ENCODE measurements at regions not wholly inside any gene's neighbourhood (a gene's known extent, or its start where the extent isn't known, plus 50 kb on each side); places are given as distances from the start of the nearest gene placed in this dataset.

- Histone ChIP-seq H3K27ac (no peak overlapping the region), H3K4me1 (no peaks in the 10 kb centered on the region), H3K9me3 (no peaks in the 10 kb centered on the region), H3K4me3 (no peak overlapping the region), H3K4me2 (no peak overlapping the region)
- CTCF ChIA-PET = no interaction called here
- DNase-seq (ENCODE audit: low read depth in 1 of 2, low spot score in 1 of 2) = no peak
- TF ChIP-seq ZC3H11A (IDR thresholded peaks at IDR 0.05) (no peak), HOXB13 (CRISPR knock-in tag; IDR thresholded peaks at IDR 0.05; ENCODE audit: low read depth) (no peak), RARB (CRISPR knock-in tag; IDR thresholded peaks at IDR 0.05) (no peak), CHD2 (IDR thresholded peaks at IDR 0.05; ENCODE audit: low read length, partially characterized antibody) (no peak), SMC3 (IDR thresholded peaks at IDR 0.05) (no peak), ELK1 (IDR thresholded peaks at IDR 0.05; ENCODE audit: low read depth, low read length) (no peak), JUN (IDR thresholded peaks at IDR 0.05) (no peak), HMGXB4 (CRISPR knock-in tag; IDR thresholded peaks at IDR 0.05; ENCODE audit: borderline replicate concordance) (no peak), BHLHE40 (IDR thresholded peaks at IDR 0.05; ENCODE audit: low read depth, low read length) (no peak), EHMT2 (IDR thresholded peaks at IDR 0.05; ENCODE audit: low read depth) (no peak), FOXS1 (CRISPR knock-in tag; IDR thresholded peaks at IDR 0.05) (no peak), RCOR1 (IDR thresholded peaks at IDR 0.05; ENCODE audit: low read depth, low read length) (no peak), NR3C1 (IDR thresholded peaks at IDR 0.05) (no peak), USF2 (IDR thresholded peaks at IDR 0.05) (no peak)
- no peak for FAIRE-seq
- 74% methylated on average over 5 of the region's 5 CpGs for WGBS (ENCODE audit: missing lambda C conversion rate)
- no peak for ATAC-seq
- POLR2A ChIA-PET = no interaction called here
These were observed 74.7 kb upstream of the TOX3 start for GRCh38 chr16:52621651-52622050.

GRCh38 chr16:52618753-52619497, 72.0 kb upstream of the TOX3 start:
- no peak overlapping the region for H3K4me2 ChIP-seq
- no peak for DNase-seq (ENCODE audit: low read depth in 1 of 2, low spot score in 1 of 2)
- 55% methylated on average over 3 of the region's 3 CpGs for WGBS (ENCODE audit: missing lambda C conversion rate)
- ATAC-seq = no peak
- FAIRE-seq = no peak
- no peaks in the 10 kb centered on the region; the same call in 2 of the 3 replicates for H3K4me1 ChIP-seq
- ChIA-PET CTCF (interaction anchor here (0.7 kb wide), 1 partner anchor 194 kb away, joined by 3 read pairs; no protein-coding TSS in a partner anchor), POLR2A (no interaction called here)
- no peak overlapping the region for H3K27ac ChIP-seq
- TF ChIP-seq CBX8 (IDR thresholded peaks at IDR 0.05) (no peak), E2F6 (IDR thresholded peaks at IDR 0.05; ENCODE audit: borderline replicate concordance, low read depth) (no peak), HMGXB4 (CRISPR knock-in tag; IDR thresholded peaks at IDR 0.05; ENCODE audit: borderline replicate concordance) (no peak), MAFK (IDR thresholded peaks at IDR 0.05; ENCODE audit: partially characterized antibody) (no peak), RNF2 (IDR thresholded peaks at IDR 0.05; ENCODE audit: borderline replicate concordance, low read depth) (no peak), TP53 (CRISPR knock-in tag; IDR thresholded peaks at IDR 0.05) (no peak)
- no peak overlapping the region for H3K4me3 ChIP-seq
- H3K9me3 ChIP-seq = no peaks in the 10 kb centered on the region

Measured in A549 (cell line).